ENCODE measurements at regions not wholly inside any gene's neighbourhood (a gene's known extent, or its start where the extent isn't known, plus 50 kb on each side); places are given as distances from the start of the nearest gene placed in this dataset.

DNA sequence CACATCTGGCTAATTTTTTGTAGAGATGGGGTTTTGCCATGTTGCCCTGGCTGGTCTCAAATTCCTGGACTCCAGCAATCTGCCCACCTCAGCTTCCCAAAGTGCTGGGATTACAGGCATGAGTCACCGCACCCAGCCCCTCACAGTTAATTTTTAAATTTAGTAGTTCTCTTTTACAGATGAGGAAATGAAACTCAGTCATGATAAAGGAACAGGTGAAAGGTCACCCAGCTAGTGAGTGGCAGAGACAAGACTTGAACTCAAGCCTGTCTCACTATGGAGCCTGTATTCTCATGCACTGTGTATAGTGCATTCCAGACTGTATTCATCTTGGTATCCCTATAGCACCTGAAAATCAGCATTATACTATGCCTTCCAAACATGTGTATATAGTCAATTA, 77.1 kb upstream of the WSB1 start:
- no peak for DNase-seq (ENCODE audit: low spot score in 2 of 2)
- Histone ChIP-seq H3K4me3 (no peak overlapping the region), H3K36me3 (no peaks in the 10 kb centered on the region), H3K9me3 (no peaks in the 10 kb centered on the region), H3K4me1 (no peaks in the 10 kb centered on the region), H3K27me3 (no peaks in the 10 kb centered on the region), H3K27ac (no peak overlapping the region)
- TF ChIP-seq, protein P1, sequence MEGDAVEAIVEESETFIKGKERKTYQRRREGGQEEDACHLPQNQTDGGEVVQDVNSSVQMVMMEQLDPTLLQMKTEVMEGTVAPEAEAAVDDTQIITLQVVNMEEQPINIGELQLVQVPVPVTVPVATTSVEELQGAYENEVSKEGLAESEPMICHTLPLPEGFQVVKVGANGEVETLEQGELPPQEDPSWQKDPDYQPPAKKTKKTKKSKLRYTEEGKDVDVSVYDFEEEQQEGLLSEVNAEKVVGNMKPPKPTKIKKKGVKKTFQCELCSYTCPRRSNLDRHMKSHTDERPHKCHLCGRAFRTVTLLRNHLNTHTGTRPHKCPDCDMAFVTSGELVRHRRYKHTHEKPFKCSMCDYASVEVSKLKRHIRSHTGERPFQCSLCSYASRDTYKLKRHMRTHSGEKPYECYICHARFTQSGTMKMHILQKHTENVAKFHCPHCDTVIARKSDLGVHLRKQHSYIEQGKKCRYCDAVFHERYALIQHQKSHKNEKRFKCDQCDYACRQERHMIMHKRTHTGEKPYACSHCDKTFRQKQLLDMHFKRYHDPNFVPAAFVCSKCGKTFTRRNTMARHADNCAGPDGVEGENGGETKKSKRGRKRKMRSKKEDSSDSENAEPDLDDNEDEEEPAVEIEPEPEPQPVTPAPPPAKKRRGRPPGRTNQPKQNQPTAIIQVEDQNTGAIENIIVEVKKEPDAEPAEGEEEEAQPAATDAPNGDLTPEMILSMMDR (IDR thresholded peaks at IDR 0.05) = no peak
- TF ChIP-seq POLR2AphosphoS5 (IDR thresholded peaks at IDR 0.05) (no peak), POLR2A (IDR thresholded peaks at IDR 0.05) (no peak), EP300 (IDR thresholded peaks at IDR 0.05) (no peak)
- 85% methylated on average over 1 of the region's 1 CpG for WGBS

DNA sequence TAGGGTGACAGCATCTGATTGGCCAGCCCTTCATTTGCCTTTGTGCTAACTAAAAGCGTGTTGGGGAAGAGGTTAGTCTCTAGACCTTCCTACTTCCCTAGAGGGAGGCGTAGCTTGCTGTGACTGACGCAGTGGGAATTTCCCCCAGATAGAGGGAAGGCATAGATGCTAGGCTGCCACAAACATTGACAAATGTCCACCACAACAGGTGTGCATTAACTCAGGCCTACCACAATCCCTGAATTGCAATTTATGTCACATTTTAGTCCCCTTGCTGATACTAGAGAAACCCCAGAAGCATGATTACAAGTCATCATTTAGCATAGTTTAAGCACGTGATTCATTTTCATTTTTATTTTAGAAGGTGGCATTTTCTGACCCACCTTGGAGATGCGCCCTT, 76.3 kb upstream of the WSB1 start:
- H3K36me3 ChIP-seq = no peaks in the 10 kb centered on the region
- DNase-seq (ENCODE audit: low spot score in 2 of 2) = no peak
- WGBS = 76% methylated on average over 5 of the region's 5 CpGs
- H3K4me3 ChIP-seq = no peak overlapping the region
- no peaks in the 10 kb centered on the region for H3K9me3 ChIP-seq
- TF ChIP-seq, protein P1 (IDR thresholded peaks at IDR 0.05) = no peak
- no peak for TF ChIP-seq EP300 (IDR thresholded peaks at IDR 0.05)
- TF ChIP-seq POLR2A (IDR thresholded peaks at IDR 0.05) = no peak
- TF ChIP-seq POLR2AphosphoS5 (IDR thresholded peaks at IDR 0.05) = no peak
- no peak overlapping the region for H3K27ac ChIP-seq
- no peaks in the 10 kb centered on the region for H3K27me3 ChIP-seq
- H3K4me1 ChIP-seq = no peaks in the 10 kb centered on the region

DNA sequence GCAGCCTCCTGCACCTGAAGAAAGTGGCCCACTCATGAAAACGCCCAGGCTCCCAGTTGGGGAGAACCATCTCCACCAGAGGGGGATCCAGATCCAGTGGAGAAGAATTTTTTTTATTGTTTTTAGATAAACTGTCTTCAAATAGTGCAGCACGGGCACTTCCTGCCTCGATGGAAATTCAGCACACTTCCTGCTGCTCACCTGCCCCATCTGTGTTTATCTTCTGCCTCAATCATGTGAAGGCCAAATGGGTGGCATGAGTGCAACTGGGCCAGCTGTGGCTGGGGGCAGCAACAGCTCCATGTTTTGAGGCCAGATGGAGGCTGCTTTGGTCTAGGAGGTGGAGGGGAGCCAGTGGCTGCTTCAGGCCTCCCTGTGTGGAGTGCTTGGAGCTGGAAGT, 75.9 kb upstream of the WSB1 start:
- DNase-seq (ENCODE audit: low spot score in 2 of 2) = no peak
- Histone ChIP-seq H3K9me3 (no peaks in the 10 kb centered on the region), H3K4me1 (no peaks in the 10 kb centered on the region), H3K27me3 (no peaks in the 10 kb centered on the region), H3K36me3 (no peaks in the 10 kb centered on the region), H3K27ac (no peak overlapping the region), H3K4me3 (no peak overlapping the region)
- WGBS = 80% methylated on average over 3 of the region's 3 CpGs
- no peak for TF ChIP-seq EP300 (IDR thresholded peaks at IDR 0.05)
- no peak for TF ChIP-seq POLR2A (IDR thresholded peaks at IDR 0.05)

DNA sequence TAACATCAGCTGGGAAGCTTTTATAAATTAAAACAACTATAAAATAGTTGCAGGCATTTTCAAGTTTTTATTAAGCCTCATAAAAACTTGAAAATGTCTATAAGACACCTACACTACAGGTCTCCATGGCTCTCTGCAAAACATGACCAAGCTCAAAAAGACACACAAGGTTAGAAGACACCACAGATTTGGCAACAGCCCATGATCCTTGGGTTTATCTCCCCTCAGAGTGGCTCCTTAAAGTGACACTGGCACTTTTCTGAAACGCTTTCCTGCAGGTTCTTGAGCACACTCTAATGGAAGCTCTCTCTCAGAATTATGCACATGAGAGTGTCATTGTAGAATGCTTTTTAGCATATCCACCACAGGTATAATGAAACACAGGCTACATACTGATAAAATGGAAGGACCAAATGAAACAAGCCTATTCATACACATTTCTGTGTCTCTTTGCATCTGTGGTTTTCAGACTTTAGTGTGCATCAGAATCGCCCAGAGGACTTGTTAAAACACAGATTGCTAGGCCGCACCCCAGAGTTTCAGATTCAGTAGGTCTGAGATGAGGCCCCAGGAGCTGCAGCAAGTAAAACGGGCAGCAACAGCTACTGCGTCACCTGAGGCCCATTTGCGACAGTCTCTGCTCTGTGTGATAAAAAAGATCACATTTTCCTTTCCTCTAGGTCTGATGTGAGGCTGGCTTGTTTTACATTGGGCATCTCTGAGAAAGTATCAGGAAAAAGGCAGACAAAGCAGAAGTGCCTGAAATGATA, 75.0 kb upstream of the WSB1 start:
- H3K27ac ChIP-seq = no peak overlapping the region
- TF ChIP-seq POLR2A (IDR thresholded peaks at IDR 0.05) = no peak
- no peak for TF ChIP-seq EP300 (IDR thresholded peaks at IDR 0.05)
- TF ChIP-seq, protein P1 (IDR thresholded peaks at IDR 0.05) = no peak
- no peak for TF ChIP-seq POLR2AphosphoS5 (IDR thresholded peaks at IDR 0.05)
- no peaks in the 10 kb centered on the region for H3K9me3 ChIP-seq
- 73% methylated on average over 6 of the region's 6 CpGs for WGBS
- no peaks in the 10 kb centered on the region for H3K27me3 ChIP-seq
- DNase-seq (ENCODE audit: low spot score in 2 of 2) = no peak
- no peaks in the 10 kb centered on the region for H3K36me3 ChIP-seq
- no peak overlapping the region for H3K4me3 ChIP-seq
- H3K4me1 ChIP-seq = no peaks in the 10 kb centered on the region

DNA sequence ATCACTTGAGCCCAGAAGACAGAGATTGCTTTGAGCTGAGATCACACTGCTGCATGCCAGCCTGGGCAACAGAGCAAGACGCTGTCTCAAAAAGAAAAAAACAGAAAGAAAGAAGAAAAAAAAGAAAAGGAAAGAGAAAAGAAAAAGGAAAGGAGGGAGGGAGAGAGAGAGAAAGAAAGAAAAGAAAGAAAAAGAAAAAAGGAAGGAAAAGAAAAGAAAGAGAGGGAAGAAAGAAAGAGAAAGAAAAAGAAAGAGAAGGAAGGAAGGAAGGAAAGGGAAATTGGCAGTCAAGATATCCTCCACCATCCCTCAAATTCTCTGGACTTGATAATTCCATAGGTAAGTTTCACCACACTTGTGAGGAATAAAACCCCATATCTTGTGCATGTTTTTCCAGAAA, 71.4 kb upstream of the WSB1 start:
- Histone ChIP-seq H3K4me3 (no peak overlapping the region), H3K27ac (no peak overlapping the region), H3K36me3 (no peaks in the 10 kb centered on the region), H3K4me1 (no peaks in the 10 kb centered on the region), H3K9me3 (no peaks in the 10 kb centered on the region), H3K27me3 (no peaks in the 10 kb centered on the region)
- TF ChIP-seq POLR2AphosphoS5 (IDR thresholded peaks at IDR 0.05) (no peak), POLR2A (IDR thresholded peaks at IDR 0.05) (no peak), EP300 (IDR thresholded peaks at IDR 0.05) (no peak)
- TF ChIP-seq, protein P1 (IDR thresholded peaks at IDR 0.05) = no peak
- DNase-seq (ENCODE audit: low spot score in 2 of 2) = no peak
- WGBS = 83% methylated on average over 1 of the region's 1 CpG
